Right cardiac atrium (tissue), 5 donors: ENCODE measurements at regions not wholly inside any gene's neighbourhood (a gene's known extent, or its start where the extent isn't known, plus 50 kb on each side); places are given as distances from the start of the nearest gene placed in this dataset.

Source experiments
- ATAC-seq, 2 donors: fragments of 200-7000 bp; cut with Tn5 transposase; one replicate each; pipeline versions ENCODE4 v1.8.0 to v1.9.1; 2020; ENCODE audit warnings: moderate library complexity in 2 of 2, mild to moderate bottlenecking in 1 of 2
- DNase-seq, 3 donors: peaks; one replicate each; pipeline ENCODE4 v3.0.0-alpha.2; 2020
- H3K27ac ChIP-seq: one replicate; pipeline ENCODE4 v1.5.1; 2013; ENCODE audit warnings: mild to moderate bottlenecking, low read length, control low read depth, moderate library complexity
- H3K27me3 ChIP-seq: one replicate; pipeline ENCODE4 v1.6.1; 2013; ENCODE audit not compliant: control insufficient read depth, insufficient read depth
- H3K4me1 ChIP-seq: one replicate; pipeline ENCODE4 v1.6.1; 2013; ENCODE audit warnings: low read length; ENCODE audit not compliant: control insufficient read depth, insufficient read depth
- H3K4me3 ChIP-seq: one replicate; pipeline ENCODE4 v1.5.1; 2013; ENCODE audit warnings: low read length, control low read depth
- H3K9me3 ChIP-seq: one replicate; pipeline ENCODE4 v1.6.1; 2013; ENCODE audit warnings: low read length; ENCODE audit not compliant: control insufficient read depth
- WGBS: extraction: QIAGEN DNeasy Blood & Tissue Kit; methylation state at CpG from one replicate; pipeline ENCODE4 v1.1.7; 2013; 5-methylcytosine and 5-hydroxymethylcytosine counted together
- intact Hi-C, 4 donors: fragments of 100-400 bp; cut with DNase I; formaldehyde crosslinking; loops; one replicate each; pipeline versions ENCODE4 v1.11.0 to v1.14.0; 2022 to 2023
- donor health status: healthy with polysubstance abuse.
- donor health status: DM: no; HTN: yes; CAD: no.
- donor health status: DM: no; HTN: no; CAD: no.
- donor health status: DM: no; HTN: yes; CAD: no; lungs with severe emphysema.
- donor health status: DM: yes; HTN: yes; CAD: no.

GRCh38 chr13:106405731-106406130 lies 129.7 kb downstream of the EFNB2 start:
- 65% methylated on average over 6 of the region's 6 CpGs for WGBS
- Histone ChIP-seq H3K4me3 (no peak overlapping the region), H3K4me1 (no peaks in the 10 kb centered on the region), H3K27me3 (no peaks in the 10 kb centered on the region), H3K27ac (no peak overlapping the region), H3K9me3 (no peaks in the 10 kb centered on the region)
- intact Hi-C loops: no loop called here
- DNase-seq (no peak), ATAC-seq (no peak)

GRCh38 chr13:106403280-106403679 lies 132.2 kb downstream of the EFNB2 start:
- no peaks in the 10 kb centered on the region for H3K4me1 ChIP-seq
- DNase-seq: no peak
- WGBS: 82% methylated on average over 4 of the region's 4 CpGs
- no peak overlapping the region for H3K27ac ChIP-seq
- no peaks in the 10 kb centered on the region for H3K9me3 ChIP-seq
- no peaks in the 10 kb centered on the region for H3K27me3 ChIP-seq
- no peak for ATAC-seq
- H3K4me3 ChIP-seq: no peak overlapping the region
- intact Hi-C loops: no loop called here

- intact Hi-C loops: no loop called here
- no peak for ATAC-seq
- H3K9me3 ChIP-seq: no peaks in the 10 kb centered on the region
- no peak for DNase-seq
- no peaks in the 10 kb centered on the region for H3K27me3 ChIP-seq
- WGBS: 91% methylated on average over 5 of the region's 5 CpGs
- no peaks in the 10 kb centered on the region for H3K4me1 ChIP-seq
- H3K4me3 ChIP-seq: no peak overlapping the region
- H3K27ac ChIP-seq: no peak overlapping the region
Observed at GRCh38 chr13:106402866-106403265, 132.6 kb downstream of the EFNB2 start.

- no peaks in the 10 kb centered on the region for H3K4me1 ChIP-seq
- DNase-seq: no peak
- H3K27me3 ChIP-seq: no peaks in the 10 kb centered on the region
- intact Hi-C loops: no loop called here
- no peak overlapping the region for H3K27ac ChIP-seq
- no peaks in the 10 kb centered on the region for H3K9me3 ChIP-seq
- H3K4me3 ChIP-seq: no peak overlapping the region
- WGBS: 49% methylated on average over 3 of the region's 3 CpGs
- ATAC-seq: no peak
Observed at GRCh38 chr13:106401081-106401480, 134.4 kb downstream of the EFNB2 start.

- DNase-seq: no peak
- no peak for ATAC-seq
- Histone ChIP-seq H3K4me1 (no peaks in the 10 kb centered on the region), H3K9me3 (no peaks in the 10 kb centered on the region), H3K27me3 (no peaks in the 10 kb centered on the region), H3K27ac (no peak overlapping the region), H3K4me3 (no peak overlapping the region)
- intact Hi-C loops: no loop called here
- WGBS: 60% methylated on average over 1 of the region's 1 CpG
Observed at GRCh38 chr13:106400289-106400688, 135.2 kb downstream of the EFNB2 start.

- ATAC-seq (no peak), DNase-seq (no peak)
- no peaks in the 10 kb centered on the region for H3K4me1 ChIP-seq
- no peak overlapping the region for H3K27ac ChIP-seq
- no peak overlapping the region for H3K4me3 ChIP-seq
- H3K9me3 ChIP-seq: no peaks in the 10 kb centered on the region
- WGBS: 93% methylated on average over 1 of the region's 1 CpG
- no peaks in the 10 kb centered on the region for H3K27me3 ChIP-seq
- intact Hi-C loops: no loop called here
Observed at GRCh38 chr13:106398289-106398688, 137.2 kb downstream of the EFNB2 start.

GRCh38 chr13:106393776-106394175 lies 141.7 kb downstream of the EFNB2 start:
- no peak for ATAC-seq
- no peaks in the 10 kb centered on the region for H3K9me3 ChIP-seq
- H3K27me3 ChIP-seq: no peaks in the 10 kb centered on the region
- WGBS: 57% methylated on average over 4 of the region's 4 CpGs
- H3K27ac ChIP-seq: no peak overlapping the region
- H3K4me3 ChIP-seq: no peak overlapping the region
- intact Hi-C loops: no loop called here
- DNase-seq: no peak
- no peaks in the 10 kb centered on the region for H3K4me1 ChIP-seq

- Histone ChIP-seq H3K4me3 (no peak overlapping the region), H3K4me1 (no peaks in the 10 kb centered on the region), H3K9me3 (no peaks in the 10 kb centered on the region), H3K27me3 (no peaks in the 10 kb centered on the region), H3K27ac (no peak overlapping the region)
- no peak for DNase-seq
- ATAC-seq: no peak
- WGBS: 97% methylated on average over 6 of the region's 6 CpGs
- intact Hi-C loops: no loop called here
Observed at GRCh38 chr13:106391681-106392080, 143.8 kb downstream of the EFNB2 start.

GRCh38 chr13:106391271-106391670 lies 144.2 kb downstream of the EFNB2 start:
- Histone ChIP-seq H3K27me3 (no peaks in the 10 kb centered on the region), H3K4me1 (no peaks in the 10 kb centered on the region), H3K27ac (no peak overlapping the region), H3K4me3 (no peak overlapping the region), H3K9me3 (no peaks in the 10 kb centered on the region)
- intact Hi-C loops: no loop called here
- ATAC-seq (no peak), DNase-seq (no peak)
- WGBS: 87% methylated on average over 5 of the region's 5 CpGs

- no peak overlapping the region for H3K27ac ChIP-seq
- intact Hi-C loops: no loop called here
- no peaks in the 10 kb centered on the region for H3K4me1 ChIP-seq
- 62% methylated on average over 1 of the region's 1 CpG for WGBS
- ATAC-seq (no peak), DNase-seq (no peak)
- H3K4me3 ChIP-seq: no peak overlapping the region
- no peaks in the 10 kb centered on the region for H3K9me3 ChIP-seq
- H3K27me3 ChIP-seq: no peaks in the 10 kb centered on the region
Observed at GRCh38 chr13:106390367-106390766, 145.1 kb downstream of the EFNB2 start.

GRCh38 chr13:106385654-106386053 lies 149.8 kb downstream of the EFNB2 start:
- 86% methylated on average over 6 of the region's 6 CpGs for WGBS

GRCh38 chr13:106384516-106384915 lies 150.9 kb downstream of the EFNB2 start:
- Histone ChIP-seq H3K9me3 (no peaks in the 10 kb centered on the region), H3K27me3 (no peaks in the 10 kb centered on the region), H3K4me1 (no peaks in the 10 kb centered on the region), H3K27ac (no peak overlapping the region), H3K4me3 (no peak overlapping the region)
- ATAC-seq (no peak), DNase-seq (no peak)
- 71% methylated on average over 4 of the region's 4 CpGs for WGBS
- intact Hi-C loops: no loop called here

More at GRCh38 chr13:106385654-106386053, 149.8 kb downstream of the EFNB2 start:
- Histone ChIP-seq H3K27ac (no peak overlapping the region), H3K4me1 (no peaks in the 10 kb centered on the region), H3K27me3 (no peaks in the 10 kb centered on the region), H3K4me3 (no peak overlapping the region), H3K9me3 (no peaks in the 10 kb centered on the region)
- intact Hi-C loops: no loop called here
- ATAC-seq (no peak), DNase-seq (no peak)
